ENCODE measurements at regions not wholly inside any gene's neighbourhood (a gene's known extent, or its start where the extent isn't known, plus 50 kb on each side); places are given as distances from the start of the nearest gene placed in this dataset.
"Not testable (repeated sequence)": the region's sequence is repeated elsewhere in the genome, so short reads cannot be mapped to it uniquely, and the experiment has no call there.

DNA sequence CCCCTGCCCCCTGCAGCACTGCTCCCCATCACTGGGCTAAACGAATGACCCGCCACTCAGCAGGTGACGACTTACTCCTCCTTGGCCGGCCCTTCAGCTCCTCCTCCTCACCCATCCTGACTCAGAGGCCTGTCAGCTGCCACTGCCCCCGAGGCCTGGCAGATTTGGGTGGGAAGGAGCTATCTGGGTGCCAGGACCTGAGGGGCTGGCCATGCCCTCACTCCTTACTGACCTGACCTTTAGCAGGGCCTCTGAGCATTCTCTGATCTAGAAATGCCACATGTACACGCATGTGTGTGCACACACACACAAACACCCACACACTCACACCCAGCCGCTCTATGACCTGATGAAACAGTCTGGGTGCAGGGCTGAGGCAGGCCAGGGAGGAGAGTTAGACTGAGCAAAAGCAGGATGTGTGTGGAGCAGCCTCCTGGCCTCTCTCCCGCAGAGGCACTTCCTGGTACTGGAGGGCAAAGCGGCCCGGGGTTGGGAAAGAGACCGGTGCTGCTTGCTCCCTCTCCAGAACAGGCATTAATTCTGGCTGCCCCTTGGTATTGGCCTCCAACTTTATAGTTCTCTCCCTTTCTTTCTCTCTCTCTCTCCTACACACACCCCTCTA is 68.0 kb downstream of the ZFP36L2 start:
- Histone ChIP-seq H3K4me3 (ENCODE audit: low read length) (no peak overlapping the region), H3K27me3 (ENCODE audit: insufficient read depth, low read length) (no peaks in the 10 kb centered on the region), H3K4me1 (ENCODE audit: insufficient read depth, low read length) (peaks cover 21% of the 10 kb centered on the region)

DNA sequence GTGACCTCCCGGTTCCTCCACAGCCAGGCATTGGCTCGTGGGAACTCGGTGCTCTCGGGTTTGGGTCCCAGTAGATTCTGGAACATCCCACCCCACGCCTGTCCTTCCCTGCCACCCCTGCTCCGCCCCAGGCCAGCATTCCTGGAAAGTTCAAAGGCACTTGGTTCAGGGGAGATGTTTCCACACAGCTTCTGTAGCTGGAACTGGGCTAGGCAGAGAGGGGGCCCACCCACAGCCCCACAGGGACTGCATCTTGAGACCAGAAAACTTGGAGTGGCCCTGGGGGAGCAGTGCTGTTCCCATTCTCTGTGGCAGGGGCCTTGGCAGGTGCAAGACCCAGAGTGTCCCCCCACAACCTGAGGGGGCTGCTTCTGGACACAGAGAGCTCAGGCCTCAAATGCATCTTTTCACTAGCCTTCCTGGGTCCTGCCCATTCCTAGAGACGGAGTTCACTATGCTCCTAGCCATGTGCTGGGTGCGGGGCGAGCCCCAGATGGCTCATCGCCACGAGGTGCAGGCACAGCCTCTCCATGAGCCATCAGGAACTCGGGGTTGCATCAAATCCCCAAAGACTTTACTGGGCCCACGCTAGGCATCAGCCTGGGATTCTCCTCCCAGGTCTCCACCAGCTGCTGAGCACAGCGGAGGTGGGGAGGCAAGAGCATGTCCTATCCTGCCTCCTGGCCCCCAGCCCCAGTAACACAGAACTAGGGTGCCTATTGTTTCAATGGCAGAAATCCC is 68.7 kb downstream of the ZFP36L2 start:
- Histone ChIP-seq H3K4me3 (ENCODE audit: low read length) (no peak overlapping the region), H3K9me3 (ENCODE audit: low read length) (no peaks in the 10 kb centered on the region), H2AFZ (ENCODE audit: low read depth, low read length) (no peak overlapping the region), H3K27me3 (ENCODE audit: insufficient read depth, low read length) (no peaks in the 10 kb centered on the region), H3K36me3 (ENCODE audit: insufficient read depth, low read length) (no peaks in the 10 kb centered on the region), H3K4me1 (ENCODE audit: insufficient read depth, low read length) (peaks cover 15% of the 10 kb centered on the region)

More for the DNA sequence above, 68.0 kb downstream of the ZFP36L2 start:
- Histone ChIP-seq H3K36me3 (ENCODE audit: insufficient read depth, low read length) (no peaks in the 10 kb centered on the region), H2AFZ (ENCODE audit: low read depth, low read length) (no peak overlapping the region), H3K9me3 (ENCODE audit: low read length) (no peaks in the 10 kb centered on the region)

DNA sequence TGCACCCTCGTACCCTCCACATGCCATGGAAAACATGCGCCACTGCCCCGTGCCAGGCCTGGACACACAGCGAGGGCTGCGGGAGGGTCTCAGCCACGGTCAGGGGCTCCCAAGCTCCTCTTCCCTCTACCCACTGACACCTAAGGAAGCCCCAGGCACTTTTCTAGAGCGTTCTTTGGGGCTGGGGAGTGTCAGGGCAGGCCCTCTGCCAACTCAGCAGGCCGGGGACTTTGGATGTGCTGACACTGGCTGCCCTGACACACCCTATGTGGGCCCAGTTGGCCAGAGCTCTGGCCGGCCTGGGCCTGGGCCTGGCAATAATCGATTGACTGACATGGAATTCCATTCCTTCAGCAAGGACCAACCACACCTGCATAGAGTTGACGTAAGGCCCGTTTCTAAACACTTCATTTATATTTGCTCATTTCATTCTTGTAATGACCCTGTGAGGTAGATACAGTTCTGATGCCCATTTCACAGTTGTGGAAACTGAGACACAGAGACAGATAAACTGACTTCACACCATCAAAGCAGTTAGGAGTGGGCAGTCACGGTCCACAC is 70.5 kb downstream of the ZFP36L2 start:
- H3K27me3 ChIP-seq (ENCODE audit: insufficient read depth, low read length), result no peaks in the 10 kb centered on the region
- no peaks in the 10 kb centered on the region for H3K36me3 ChIP-seq (ENCODE audit: insufficient read depth, low read length)
- H2AFZ ChIP-seq (ENCODE audit: low read depth, low read length), result no peak overlapping the region
- no peaks in the 10 kb centered on the region for H3K9me3 ChIP-seq (ENCODE audit: low read length)
- peaks cover 15% of the 10 kb centered on the region for H3K4me1 ChIP-seq (ENCODE audit: insufficient read depth, low read length)
- H3K4me3 ChIP-seq (ENCODE audit: low read length), result no peak overlapping the region

DNA sequence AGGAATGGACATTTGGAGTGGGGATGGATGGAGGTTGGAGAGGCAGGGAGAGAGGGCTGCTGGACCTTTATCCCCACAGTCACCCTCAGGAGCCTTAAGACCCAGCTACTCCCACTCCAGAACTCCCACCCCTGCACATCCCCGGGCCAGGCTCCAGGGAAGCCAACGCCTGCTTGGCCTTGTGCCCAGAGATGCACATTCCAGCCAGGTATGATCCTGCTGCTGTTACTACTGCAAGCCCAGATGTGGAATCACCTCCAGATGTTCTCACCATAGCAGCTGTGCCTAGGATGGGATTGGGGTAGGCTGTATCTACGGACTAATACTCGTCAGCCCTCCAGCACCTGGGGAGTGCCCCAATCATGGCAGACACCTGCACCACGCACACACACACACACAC is 71.7 kb downstream of the ZFP36L2 start:
- Histone ChIP-seq H3K9me3 (ENCODE audit: low read length) (no peaks in the 10 kb centered on the region), H3K4me3 (ENCODE audit: low read length) (no peak overlapping the region)

DNA sequence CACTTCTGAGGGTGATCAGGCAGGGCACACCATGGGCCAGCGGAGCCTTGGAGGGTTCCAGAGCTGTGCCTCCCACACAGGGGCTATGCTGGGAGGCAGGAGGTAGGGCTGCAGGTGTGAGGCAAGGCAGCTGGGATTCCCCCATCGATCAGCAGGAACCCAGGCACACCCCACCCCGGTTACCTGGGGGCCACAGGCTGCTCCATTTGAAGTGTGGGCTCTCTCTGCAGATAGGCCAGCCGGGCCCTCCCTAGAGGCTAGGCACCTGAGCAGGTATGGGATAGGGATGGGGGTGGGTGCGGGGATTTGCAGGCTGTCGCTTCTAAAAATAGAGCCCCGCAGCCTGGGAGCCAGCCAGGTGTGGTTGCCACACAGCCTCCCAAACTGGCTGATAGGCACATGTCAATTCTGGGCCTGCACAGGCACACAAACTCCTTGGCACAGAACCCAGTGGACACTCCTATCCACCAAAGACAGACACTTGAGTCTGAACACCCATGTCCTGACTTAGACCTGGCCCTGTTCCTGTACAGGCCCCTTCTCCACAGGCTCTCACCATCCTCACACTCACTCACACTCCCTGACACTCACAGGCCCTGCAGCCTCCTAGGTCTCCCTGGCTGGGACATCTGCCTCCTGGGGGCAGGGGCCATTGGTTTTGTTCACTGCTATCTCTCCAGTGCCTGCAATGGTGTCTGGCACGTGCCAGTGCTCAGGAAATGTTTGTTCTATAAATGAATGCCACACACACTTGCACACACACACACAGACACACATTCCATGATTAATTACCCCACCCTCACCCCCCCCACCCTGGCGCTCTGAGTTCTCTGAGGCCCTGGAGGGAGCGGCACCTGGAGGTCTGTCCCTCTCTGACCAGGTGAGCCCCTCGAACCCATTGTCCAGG is 73.4 kb downstream of the ZFP36L2 start:
- H3K27me3 ChIP-seq (ENCODE audit: insufficient read depth, low read length), result no peaks in the 10 kb centered on the region

More for the DNA sequence above, 71.7 kb downstream of the ZFP36L2 start:
- Histone ChIP-seq H3K4me1 (ENCODE audit: insufficient read depth, low read length) (peaks cover 15% of the 10 kb centered on the region), H3K36me3 (ENCODE audit: insufficient read depth, low read length) (no peaks in the 10 kb centered on the region), H2AFZ (ENCODE audit: low read depth, low read length) (no peak overlapping the region), H3K27me3 (ENCODE audit: insufficient read depth, low read length) (no peaks in the 10 kb centered on the region)

DNA sequence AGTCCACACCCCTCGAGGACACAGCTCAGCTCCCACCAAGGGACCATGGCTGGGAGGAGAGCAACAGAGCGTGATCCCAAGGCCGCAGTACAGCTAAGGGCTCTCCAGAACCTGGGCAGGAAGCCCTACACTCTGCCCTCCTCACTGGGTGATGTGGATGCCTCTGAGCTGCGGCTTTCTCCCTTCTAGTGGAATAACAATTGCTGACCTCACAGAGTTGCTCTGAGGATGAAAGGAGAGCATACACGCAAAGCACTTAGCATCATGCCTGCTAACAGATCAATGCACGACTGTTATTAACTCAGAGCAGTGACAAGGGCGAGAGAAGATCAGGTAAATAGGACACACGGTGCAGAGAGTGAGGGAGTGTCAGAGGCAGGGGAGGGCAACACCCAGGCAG is 74.2 kb downstream of the ZFP36L2 start:
- Histone ChIP-seq H3K4me3 (ENCODE audit: low read length) (no peak overlapping the region), H3K9me3 (ENCODE audit: low read length) (no peaks in the 10 kb centered on the region), H3K36me3 (ENCODE audit: insufficient read depth, low read length) (no peaks in the 10 kb centered on the region), H3K27me3 (ENCODE audit: insufficient read depth, low read length) (no peaks in the 10 kb centered on the region), H3K4me1 (ENCODE audit: insufficient read depth, low read length) (no peaks in the 10 kb centered on the region), H2AFZ (ENCODE audit: low read depth, low read length) (no peak overlapping the region)

More for the DNA sequence above, 73.4 kb downstream of the ZFP36L2 start:
- H2AFZ ChIP-seq (ENCODE audit: low read depth, low read length), result no peak overlapping the region
- H3K36me3 ChIP-seq (ENCODE audit: insufficient read depth, low read length), result no peaks in the 10 kb centered on the region
- no peaks in the 10 kb centered on the region for H3K9me3 ChIP-seq (ENCODE audit: low read length)
- H3K4me1 ChIP-seq (ENCODE audit: insufficient read depth, low read length), result peaks cover 4% of the 10 kb centered on the region
- H3K4me3 ChIP-seq (ENCODE audit: low read length), result no peak overlapping the region

DNA sequence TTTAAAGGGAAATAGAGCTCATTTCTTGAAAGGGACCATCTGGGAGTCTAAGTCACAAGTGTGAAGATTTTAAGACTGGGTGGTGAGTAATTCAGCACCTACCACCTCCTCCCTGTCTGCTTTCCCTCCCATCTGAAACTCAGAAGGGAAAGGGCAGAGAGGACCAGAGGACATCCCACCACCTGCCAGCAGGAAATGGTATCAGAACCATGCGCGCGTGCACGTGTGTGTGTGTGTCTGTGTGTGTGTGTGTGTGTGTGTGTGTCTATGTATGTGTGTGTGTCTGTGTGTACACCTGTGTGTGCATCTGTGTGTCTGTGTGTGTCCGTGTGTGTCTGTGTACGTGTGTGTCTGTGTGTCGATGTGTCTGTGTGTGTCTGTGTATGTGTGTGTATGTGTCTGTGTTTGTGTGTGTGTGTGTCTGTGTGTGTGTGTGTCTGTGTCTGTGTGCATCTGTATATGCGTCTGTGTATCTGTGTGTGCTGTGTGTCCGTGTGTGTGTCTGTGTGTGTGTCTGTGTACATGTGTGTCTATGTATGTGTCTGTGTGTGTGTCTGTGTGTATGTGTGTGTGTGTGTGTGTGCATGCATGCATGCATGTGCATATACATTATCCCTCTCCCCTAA is 76.8 kb downstream of the ZFP36L2 start:
- Histone ChIP-seq H3K9me3 (ENCODE audit: low read length) (no peaks in the 10 kb centered on the region), H3K27me3 (ENCODE audit: insufficient read depth, low read length) (no peaks in the 10 kb centered on the region), H3K4me1 (ENCODE audit: insufficient read depth, low read length) (no peaks in the 10 kb centered on the region), H3K36me3 (ENCODE audit: insufficient read depth, low read length) (no peaks in the 10 kb centered on the region), H2AFZ (ENCODE audit: low read depth, low read length) (no peak overlapping the region), H3K4me3 (ENCODE audit: low read length) (no peak overlapping the region)

DNA sequence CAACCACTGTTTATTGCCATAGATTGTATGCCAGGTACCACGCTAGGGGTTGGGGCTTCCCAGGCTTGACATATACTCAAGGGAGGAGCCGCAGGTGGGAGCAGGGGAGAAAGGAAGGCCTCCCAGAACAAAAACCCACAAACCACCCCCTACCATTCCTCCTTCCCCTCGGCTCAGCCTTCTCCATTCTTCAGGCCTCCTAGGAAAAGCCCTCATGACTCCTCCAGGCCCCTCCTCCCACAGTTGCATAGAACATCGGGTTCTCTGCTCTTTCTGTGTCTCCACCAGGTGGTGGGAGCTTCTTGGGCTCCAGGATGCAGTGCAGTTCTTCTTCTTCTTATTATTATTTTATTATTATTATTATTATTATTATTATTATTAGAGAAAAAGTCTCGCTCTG is 80.3 kb downstream of the ZFP36L2 start:
- Histone ChIP-seq H2AFZ (ENCODE audit: low read depth, low read length) (no peak overlapping the region), H3K4me1 (ENCODE audit: insufficient read depth, low read length) (no peaks in the 10 kb centered on the region), H3K27me3 (ENCODE audit: insufficient read depth, low read length) (no peaks in the 10 kb centered on the region), H3K36me3 (ENCODE audit: insufficient read depth, low read length) (no peaks in the 10 kb centered on the region), H3K9me3 (ENCODE audit: low read length) (no peaks in the 10 kb centered on the region), H3K4me3 (ENCODE audit: low read length) (no peak overlapping the region)

DNA sequence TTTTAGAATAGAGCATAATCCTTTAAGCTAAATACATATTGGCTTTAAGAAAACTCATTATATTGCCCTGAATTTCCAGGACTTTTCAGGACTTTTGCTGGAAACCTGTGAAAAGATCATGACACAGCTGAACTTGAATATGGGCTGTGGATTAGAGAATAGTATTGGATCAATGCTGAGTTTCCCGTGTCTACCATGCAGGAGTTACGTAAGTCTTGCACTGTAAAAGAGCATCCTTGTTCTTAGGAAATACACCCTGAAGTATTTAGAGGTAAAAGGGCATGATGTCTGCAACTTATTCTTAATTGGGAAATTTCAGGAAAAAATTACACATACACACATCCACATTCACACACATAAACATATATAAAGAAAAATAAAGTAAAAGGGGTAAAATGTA is 82.1 kb downstream of the ZFP36L2 start:
- no peaks in the 10 kb centered on the region for H3K36me3 ChIP-seq (ENCODE audit: insufficient read depth, low read length)
- H3K4me3 ChIP-seq (ENCODE audit: low read length), result no peak overlapping the region
- no peak overlapping the region for H2AFZ ChIP-seq (ENCODE audit: low read depth, low read length)
- H3K4me1 ChIP-seq (ENCODE audit: insufficient read depth, low read length), result no peaks in the 10 kb centered on the region
- no peaks in the 10 kb centered on the region for H3K9me3 ChIP-seq (ENCODE audit: low read length)
- H3K27me3 ChIP-seq (ENCODE audit: insufficient read depth, low read length), result no peaks in the 10 kb centered on the region

DNA sequence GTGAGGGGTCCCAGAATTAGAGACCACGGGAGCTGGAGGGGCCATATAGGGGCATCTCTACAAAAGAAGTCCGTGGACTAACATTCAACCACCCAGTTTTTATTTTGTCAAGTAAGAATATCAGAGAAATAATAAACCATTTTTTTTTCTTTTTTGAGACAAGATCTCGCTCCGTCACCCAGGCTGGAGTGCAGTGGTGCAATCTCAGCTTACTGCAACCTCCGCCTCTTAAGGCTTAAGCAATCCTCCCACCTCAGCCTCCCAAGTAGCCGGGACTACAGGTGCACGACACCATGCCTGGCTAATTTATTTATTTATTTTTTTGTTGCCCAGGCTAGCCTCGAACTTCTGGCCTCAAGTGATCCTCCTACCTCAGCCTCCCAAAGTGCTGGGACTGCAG is 82.7 kb downstream of the ZFP36L2 start:
- Histone ChIP-seq H3K27me3 (ENCODE audit: insufficient read depth, low read length) (no peaks in the 10 kb centered on the region), H3K36me3 (ENCODE audit: insufficient read depth, low read length) (no peaks in the 10 kb centered on the region), H3K9me3 (ENCODE audit: low read length) (no peaks in the 10 kb centered on the region), H3K4me3 (ENCODE audit: low read length) (no peak overlapping the region), H3K4me1 (ENCODE audit: insufficient read depth, low read length) (no peaks in the 10 kb centered on the region), H2AFZ (ENCODE audit: low read depth, low read length) (no peak overlapping the region)

DNA sequence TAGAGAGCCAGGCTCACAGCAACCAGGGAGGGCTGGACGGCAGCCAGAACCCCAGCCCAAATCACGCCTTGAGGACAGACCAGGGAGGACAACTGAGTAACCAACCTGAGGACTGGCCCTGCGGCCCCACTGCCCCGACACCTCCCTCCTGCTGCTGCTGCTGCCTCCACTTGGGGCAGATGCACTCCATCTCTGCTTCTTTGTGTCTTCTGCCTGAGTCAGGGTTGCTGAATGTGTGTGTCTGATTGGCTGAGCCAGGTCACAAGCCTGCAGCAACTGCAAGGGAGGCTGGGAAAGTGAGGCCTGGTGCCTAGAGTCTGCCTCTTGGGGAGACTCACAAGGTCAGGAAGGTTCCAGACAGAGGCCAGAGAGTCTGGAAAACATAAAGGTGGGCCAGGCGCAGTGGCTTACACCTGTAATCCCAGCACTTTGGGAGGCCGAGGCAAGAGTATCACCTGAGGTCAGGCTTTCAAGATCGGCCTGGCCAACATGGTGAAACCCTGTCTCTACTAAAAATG is 83.4 kb downstream of the ZFP36L2 start:
- Histone ChIP-seq H3K36me3 (ENCODE audit: insufficient read depth, low read length) (no peaks in the 10 kb centered on the region), H3K4me1 (ENCODE audit: insufficient read depth, low read length) (peaks cover 6% of the 10 kb centered on the region), H3K27me3 (ENCODE audit: insufficient read depth, low read length) (no peaks in the 10 kb centered on the region), H3K9me3 (ENCODE audit: low read length) (no peaks in the 10 kb centered on the region), H3K4me3 (ENCODE audit: low read length) (no peak overlapping the region), H2AFZ (ENCODE audit: low read depth, low read length) (no peak overlapping the region)

DNA sequence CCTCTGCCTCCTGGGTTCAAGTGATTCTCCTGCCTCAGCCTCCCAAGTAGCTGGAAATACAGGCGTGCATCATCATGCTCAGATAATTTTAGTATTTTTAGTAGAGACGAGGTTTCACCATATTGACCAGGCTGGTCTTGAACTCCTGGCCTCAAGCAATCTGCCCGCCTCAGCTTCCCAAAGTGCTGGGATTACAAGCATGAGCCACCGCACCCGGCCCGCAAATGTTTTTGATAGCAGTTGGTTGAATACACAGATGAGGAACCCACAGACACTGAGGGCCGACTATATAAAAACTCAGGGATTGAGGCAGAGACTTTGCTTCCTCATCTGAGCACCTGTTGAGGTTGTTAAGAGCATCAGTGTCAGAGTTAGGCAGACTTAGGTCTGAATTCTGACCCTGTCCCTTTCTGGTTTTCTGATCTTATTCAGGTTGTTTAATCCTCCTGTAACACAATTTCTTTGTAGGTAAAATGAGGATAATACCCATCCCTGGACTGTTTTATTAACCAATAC is 84.7 kb downstream of the ZFP36L2 start:
- H3K9me3 ChIP-seq (ENCODE audit: low read length); H3K27me3 ChIP-seq (ENCODE audit: insufficient read depth, low read length); H2AFZ ChIP-seq (ENCODE audit: low read depth, low read length); H3K36me3 ChIP-seq (ENCODE audit: insufficient read depth, low read length); H3K4me3 ChIP-seq (ENCODE audit: low read length): not testable (repeated sequence)
- peaks cover 18% of the 10 kb centered on the region for H3K4me1 ChIP-seq (ENCODE audit: insufficient read depth, low read length)
